Skeletal muscle satellite cell (primary cell): ENCODE measurements at regions not wholly inside any gene's neighbourhood (a gene's known extent, or its start where the extent isn't known, plus 50 kb on each side); places are given as distances from the start of the nearest gene placed in this dataset.
A peak's percentile ranks its signal among the peaks of the same experiment; 100 is the strongest.

Experiments
- H3K27me3 ChIP-seq: 2 replicates; pipeline ENCODE4 v1.7.0; 2013; ENCODE audit warnings: low read length; ENCODE audit not compliant: control insufficient read depth, insufficient read depth
- H3K36me3 ChIP-seq: 2 replicates; pipeline ENCODE4 v1.7.0; 2013; ENCODE audit warnings: mild to moderate bottlenecking, control low read depth, low read length; ENCODE audit not compliant: insufficient read depth
- H3K4me1 ChIP-seq: 2 replicates; pipeline ENCODE4 v1.7.0; 2013; ENCODE audit warnings: low read length; ENCODE audit not compliant: control insufficient read depth, insufficient read depth
- H3K4me2 ChIP-seq: 2 replicates; pipeline ENCODE4 v1.7.0; 2013; ENCODE audit warnings: mild to moderate bottlenecking, low read length
- H3K4me3 ChIP-seq: 2 replicates; pipeline ENCODE4 v1.7.0; 2013; ENCODE audit warnings: low read length
- H3K9ac ChIP-seq: 2 replicates; pipeline ENCODE4 v1.7.0; 2013; ENCODE audit warnings: mild to moderate bottlenecking, low read depth, low read length, moderate library complexity
- H3K9me3 ChIP-seq: replicated peaks from 2 replicates; pipeline ENCODE4 v1.7.0; 2013; ENCODE audit warnings: mild to moderate bottlenecking, control low read depth, low read length

GRCh38 chr2:30359644-30360167 is 87.3 kb upstream of the LCLAT1 start:
- Histone ChIP-seq H3K4me3 (no peak overlapping the region), H3K4me1 (peaks cover 21% of the 10 kb centered on the region), H3K4me2 (no peak overlapping the region), H3K9me3 (no peaks in the 10 kb centered on the region), H3K36me3 (no peaks in the 10 kb centered on the region), H3K27me3 (no peaks in the 10 kb centered on the region), H3K9ac (no peak overlapping the region)

GRCh38 chr2:30361751-30362394 is 85.2 kb upstream of the LCLAT1 start:
- Histone ChIP-seq H3K9me3 (no peaks in the 10 kb centered on the region), H3K36me3 (no peaks in the 10 kb centered on the region), H3K4me2 (no peak overlapping the region), H3K4me3 (no peak overlapping the region), H3K9ac (no peak overlapping the region), H3K27me3 (no peaks in the 10 kb centered on the region), H3K4me1 (peaks cover 25% of the 10 kb centered on the region)

GRCh38 chr2:30362468-30363081 is 84.5 kb upstream of the LCLAT1 start:
- H3K9ac ChIP-seq: no peak overlapping the region
- H3K4me2 ChIP-seq: peak overlapping the region; percentile 27
- H3K36me3 ChIP-seq: no peaks in the 10 kb centered on the region
- no peak overlapping the region for H3K4me3 ChIP-seq
- peaks cover 25% of the 10 kb centered on the region for H3K4me1 ChIP-seq
- H3K9me3 ChIP-seq: no peaks in the 10 kb centered on the region
- H3K27me3 ChIP-seq: no peaks in the 10 kb centered on the region

GRCh38 chr2:30363406-30363805 is 83.6 kb upstream of the LCLAT1 start:
- no peak overlapping the region for H3K4me3 ChIP-seq
- H3K4me1 ChIP-seq: peaks cover 33% of the 10 kb centered on the region
- no peaks in the 10 kb centered on the region for H3K36me3 ChIP-seq
- H3K27me3 ChIP-seq: no peaks in the 10 kb centered on the region
- H3K9ac ChIP-seq: no peak overlapping the region
- no peak overlapping the region for H3K4me2 ChIP-seq
- no peaks in the 10 kb centered on the region for H3K9me3 ChIP-seq

GRCh38 chr2:30365201-30365600 is 81.8 kb upstream of the LCLAT1 start:
- no peaks in the 10 kb centered on the region for H3K27me3 ChIP-seq
- H3K9ac ChIP-seq: no peak overlapping the region
- no peak overlapping the region for H3K4me3 ChIP-seq
- H3K9me3 ChIP-seq: no peaks in the 10 kb centered on the region
- no peaks in the 10 kb centered on the region for H3K36me3 ChIP-seq
- H3K4me1 ChIP-seq: peaks cover 34% of the 10 kb centered on the region
- H3K4me2 ChIP-seq: no peak overlapping the region

- Histone ChIP-seq H3K4me1 (peaks cover 34% of the 10 kb centered on the region), H3K27me3 (no peaks in the 10 kb centered on the region), H3K36me3 (no peaks in the 10 kb centered on the region), H3K9ac (no peak overlapping the region), H3K4me2 (no peak overlapping the region), H3K4me3 (no peak overlapping the region), H3K9me3 (no peaks in the 10 kb centered on the region)
Observed at GRCh38 chr2:30366199-30366691, 80.8 kb upstream of the LCLAT1 start.

- Histone ChIP-seq H3K27me3 (no peaks in the 10 kb centered on the region), H3K9ac (no peak overlapping the region), H3K36me3 (no peaks in the 10 kb centered on the region), H3K4me1 (peaks cover 29% of the 10 kb centered on the region), H3K9me3 (no peaks in the 10 kb centered on the region), H3K4me2 (no peak overlapping the region), H3K4me3 (no peak overlapping the region)
Observed at GRCh38 chr2:30367232-30368070, 79.6 kb upstream of the LCLAT1 start.

- no peak overlapping the region for H3K9ac ChIP-seq
- no peaks in the 10 kb centered on the region for H3K36me3 ChIP-seq
- no peaks in the 10 kb centered on the region for H3K27me3 ChIP-seq
- H3K9me3 ChIP-seq: no peaks in the 10 kb centered on the region
- no peak overlapping the region for H3K4me2 ChIP-seq
- H3K4me1 ChIP-seq: peaks cover 21% of the 10 kb centered on the region
- no peak overlapping the region for H3K4me3 ChIP-seq
Observed at GRCh38 chr2:30368258-30368657, 78.8 kb upstream of the LCLAT1 start.

- Histone ChIP-seq H3K9me3 (no peaks in the 10 kb centered on the region), H3K36me3 (no peaks in the 10 kb centered on the region), H3K9ac (no peak overlapping the region), H3K4me2 (no peak overlapping the region), H3K27me3 (no peaks in the 10 kb centered on the region), H3K4me1 (peaks cover 27% of the 10 kb centered on the region), H3K4me3 (no peak overlapping the region)
Observed at GRCh38 chr2:30371028-30371689, 75.9 kb upstream of the LCLAT1 start.

GRCh38 chr2:30371772-30372373 is 75.2 kb upstream of the LCLAT1 start:
- H3K4me2 ChIP-seq: no peak overlapping the region
- H3K27me3 ChIP-seq: no peaks in the 10 kb centered on the region
- no peaks in the 10 kb centered on the region for H3K9me3 ChIP-seq
- peaks cover 25% of the 10 kb centered on the region for H3K4me1 ChIP-seq
- no peak overlapping the region for H3K9ac ChIP-seq
- no peaks in the 10 kb centered on the region for H3K36me3 ChIP-seq
- H3K4me3 ChIP-seq: no peak overlapping the region

GRCh38 chr2:30372826-30373225 is 74.2 kb upstream of the LCLAT1 start:
- H3K4me3 ChIP-seq: no peak overlapping the region
- H3K27me3 ChIP-seq: no peaks in the 10 kb centered on the region
- no peaks in the 10 kb centered on the region for H3K36me3 ChIP-seq
- no peak overlapping the region for H3K4me2 ChIP-seq
- no peak overlapping the region for H3K9ac ChIP-seq
- H3K9me3 ChIP-seq: no peaks in the 10 kb centered on the region
- H3K4me1 ChIP-seq: peaks cover 23% of the 10 kb centered on the region
